HEK293T (cell line): ENCODE measurements at regions not wholly inside any gene's neighbourhood (a gene's known extent, or its start where the extent isn't known, plus 50 kb on each side); places are given as distances from the start of the nearest gene placed in this dataset.

Experiments used
- CTCF ChIA-PET: fragments of 350-600 bp; formaldehyde crosslinking; extraction: SDS; loops from one replicate; lab custom pipeline; 2021; ENCODE audit warnings: antibody characterized with exemption, inconsistent platforms; lab: Yijun Ruan, JAX
- POLR2A ChIA-PET: fragments of 350-600 bp; formaldehyde crosslinking; extraction: SDS; loops from one replicate; lab custom pipeline; 2020; ENCODE audit warnings: antibody characterized with exemption, inconsistent platforms; lab: Yijun Ruan, JAX
- DNase-seq: peaks from one replicate; pipeline ENCODE4 v3.0.0; 2012; ENCODE audit warnings: mixed read lengths; ENCODE audit errors: extremely low spot score
- ARNT ChIP-seq: fragments of 450-650 bp; IDR thresholded peaks from 2 replicates; pipeline ENCODE4 v1.6.1; 2017; ENCODE audit warnings: mild to moderate bottlenecking
- BHLHE40 ChIP-seq: fragments of 450-650 bp; IDR thresholded peaks from 2 replicates; pipeline ENCODE4 v1.6.1; 2016; ENCODE audit warnings: mild to moderate bottlenecking, moderate library complexity, borderline replicate concordance
- CTBP1 ChIP-seq: fragments of 450-650 bp; IDR thresholded peaks from 2 replicates; pipeline ENCODE4 v1.6.1; 2016; ENCODE audit warnings: borderline replicate concordance
- ELF4 ChIP-seq: fragments of 450-650 bp; IDR thresholded peaks from 2 replicates; pipeline ENCODE4 v1.6.1; 2017; ENCODE audit warnings: antibody characterized with exemption
- FOXA1 ChIP-seq: fragments of 450-650 bp; IDR thresholded peaks from 2 replicates; pipeline ENCODE4 v1.6.1; 2016; ENCODE audit warnings: mild to moderate bottlenecking
- FOXK2 ChIP-seq: fragments of 450-650 bp; IDR thresholded peaks from 2 replicates; pipeline ENCODE4 v1.6.1; 2016; ENCODE audit warnings: mild to moderate bottlenecking
- FOXM1 ChIP-seq: fragments of 450-650 bp; IDR thresholded peaks from 2 replicates; pipeline ENCODE4 v1.6.1; 2017; ENCODE audit warnings: mild to moderate bottlenecking, borderline replicate concordance
- HDGF ChIP-seq: fragments of 450-650 bp; IDR thresholded peaks from 2 replicates; pipeline ENCODE4 v1.6.1; 2017; ENCODE audit warnings: antibody characterized with exemption, borderline replicate concordance
- L3MBTL2 ChIP-seq: fragments of 450-650 bp; conservative IDR thresholded peaks from 2 replicates; pipeline ENCODE4 v1.6.1; 2016; ENCODE audit warnings: mild to moderate bottlenecking
- LEF1 ChIP-seq: fragments of 450-650 bp; IDR thresholded peaks from 2 replicates; pipeline ENCODE4 v1.6.1; 2017; ENCODE audit warnings: mild to moderate bottlenecking, borderline replicate concordance
- NFRKB ChIP-seq: fragments of 450-650 bp; IDR thresholded peaks from 2 replicates; pipeline ENCODE4 v1.6.1; 2016; ENCODE audit warnings: mild to moderate bottlenecking, moderate library complexity
- PKNOX1 ChIP-seq: fragments of 450-650 bp; IDR thresholded peaks from 2 replicates; pipeline ENCODE4 v1.6.1; 2016
- SP1 ChIP-seq: fragments of 450-650 bp; IDR thresholded peaks from 2 replicates; pipeline ENCODE4 v1.6.1; 2017
- SUZ12 ChIP-seq: fragments of 450-650 bp; IDR thresholded peaks from 2 replicates; pipeline ENCODE4 v1.6.1; 2016; ENCODE audit warnings: mild to moderate bottlenecking
- TARDBP ChIP-seq: fragments of 450-650 bp; IDR thresholded peaks from 2 replicates; pipeline ENCODE4 v1.6.1; 2016
- ZNF384 ChIP-seq: fragments of 450-650 bp; IDR thresholded peaks from 2 replicates; pipeline ENCODE4 v1.6.1; 2016

- TF ChIP-seq HDGF, result no peak
- TF ChIP-seq L3MBTL2, result no peak
- ChIA-PET CTCF (interaction anchor here (0.6 kb wide), 1 partner anchor 271 kb away, joined by 5 read pairs; no protein-coding TSS in a partner anchor), POLR2A (no interaction called here)
- DNase-seq, result no peak
These were observed 348.6 kb upstream of the SLC24A2 start for GRCh38 chr9:20137425-20137824.

DNA sequence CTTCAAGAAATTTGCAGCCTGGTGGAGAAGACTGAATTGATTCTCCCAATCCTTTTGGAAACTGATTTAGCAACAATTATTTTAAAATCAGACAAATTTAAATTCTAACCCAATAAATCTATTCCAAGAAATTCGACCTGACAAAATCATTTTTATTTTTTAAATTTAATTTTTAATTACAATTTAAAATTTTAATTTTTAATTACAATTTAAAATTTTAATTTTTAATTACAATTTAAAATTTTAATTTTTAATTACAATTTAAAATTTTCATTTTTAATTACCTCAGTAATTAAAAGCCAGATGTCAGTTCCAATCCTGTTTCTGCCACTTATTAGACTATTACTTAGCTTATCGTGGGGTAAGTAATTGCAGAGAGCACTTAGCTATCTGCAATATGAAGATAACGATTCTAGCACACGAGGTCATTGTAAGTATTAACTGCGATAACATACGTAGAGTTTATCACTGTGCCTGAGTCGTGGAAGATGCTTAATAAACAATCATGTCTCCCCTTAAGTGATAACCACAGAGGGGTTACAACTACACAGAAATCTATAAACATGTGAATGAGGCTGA lies 346.4 kb upstream of the SLC24A2 start:
- POLR2A ChIA-PET, result no interaction called here
- DNase-seq, result no peak
- CTCF ChIA-PET, result no interaction called here
- no peak for TF ChIP-seq SUZ12
- no peak for TF ChIP-seq SP1
- TF ChIP-seq FOXA1, result no peak
- TF ChIP-seq BHLHE40, result no peak
- TF ChIP-seq ZNF384, result no peak
- no peak for TF ChIP-seq CTBP1
- TF ChIP-seq L3MBTL2, result no peak
- no peak for TF ChIP-seq FOXM1
- no peak for TF ChIP-seq FOXK2
- TF ChIP-seq PKNOX1, result no peak
- no peak for TF ChIP-seq ELF4
- TF ChIP-seq TARDBP, result no peak

- CTCF ChIA-PET, result no interaction called here
- no peak for DNase-seq
- TF ChIP-seq L3MBTL2 (no peak), FOXA1 (no peak), BHLHE40 (no peak), PKNOX1 (no peak), ARNT (no peak)
- POLR2A ChIA-PET, result no interaction called here
These were observed 336.9 kb upstream of the SLC24A2 start for GRCh38 chr9:20125727-20126126.

DNA sequence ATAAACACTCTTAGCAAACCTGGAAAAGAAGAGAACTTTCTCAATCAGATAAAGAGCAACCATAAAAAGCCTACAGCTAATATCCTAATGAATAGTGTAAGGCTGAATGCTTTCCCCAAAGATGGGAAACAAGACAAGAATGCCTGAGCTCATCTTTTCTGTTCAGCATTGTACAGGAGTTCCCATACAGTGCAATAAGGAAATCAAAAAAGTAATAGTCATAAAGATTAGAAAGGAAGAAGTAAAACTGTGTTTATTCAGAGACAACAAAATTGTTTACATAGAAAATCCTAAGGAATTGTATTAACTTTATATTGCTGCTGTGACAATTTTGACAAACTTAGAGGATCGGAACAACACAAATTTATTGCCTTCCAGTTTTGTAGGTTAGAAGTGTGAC lies 330.7 kb upstream of the SLC24A2 start:
- no peak for DNase-seq
- ChIA-PET POLR2A (no interaction called here), CTCF (no interaction called here)
- no peak for TF ChIP-seq TARDBP
- no peak for TF ChIP-seq NFRKB
- TF ChIP-seq L3MBTL2, result no peak
- no peak for TF ChIP-seq ELF4
- no peak for TF ChIP-seq SUZ12
- no peak for TF ChIP-seq LEF1

GRCh38 chr9:20117986-20118385 lies 329.1 kb upstream of the SLC24A2 start:
- ChIA-PET CTCF (no interaction called here), POLR2A (no interaction called here)
- no peak for DNase-seq
- TF ChIP-seq FOXA1 (no peak), ARNT (no peak), FOXM1 (no peak), TARDBP (no peak), SUZ12 (no peak), L3MBTL2 (no peak), LEF1 (no peak), NFRKB (no peak), HDGF (no peak), FOXK2 (no peak), ZNF384 (no peak), SP1 (no peak), PKNOX1 (no peak), BHLHE40 (no peak), ELF4 (no peak), CTBP1 (no peak)

GRCh38 chr9:20117482-20117881 lies 328.6 kb upstream of the SLC24A2 start:
- no peak for DNase-seq
- ChIA-PET CTCF (no interaction called here), POLR2A (no interaction called here)
- TF ChIP-seq ZNF384 (no peak), FOXA1 (no peak), FOXK2 (no peak), TARDBP (no peak), ELF4 (no peak), ARNT (no peak)

- CTCF ChIA-PET, result no interaction called here
- no peak for DNase-seq
- POLR2A ChIA-PET, result no interaction called here
- TF ChIP-seq PKNOX1 (no peak), HDGF (no peak), ZNF384 (no peak), FOXA1 (no peak), ARNT (no peak), FOXM1 (no peak), L3MBTL2 (no peak), LEF1 (no peak), CTBP1 (no peak), SUZ12 (no peak), BHLHE40 (no peak), ELF4 (no peak)
These were observed 326.1 kb upstream of the SLC24A2 start for GRCh38 chr9:20114974-20115373.
